Left ventricle myocardium superior (tissue), 1 donor: ENCODE measurements at regions not wholly inside any gene's neighbourhood (a gene's known extent, or its start where the extent isn't known, plus 50 kb on each side); places are given as distances from the start of the nearest gene placed in this dataset.
"Not testable (repeated sequence)": the region's sequence is repeated elsewhere in the genome, so short reads cannot be mapped to it uniquely, and the experiment has no call there.

Experiments
- ATAC-seq: fragments of 200-7000 bp; cut with Tn5 transposase; one replicate; pipeline ENCODE4 v1.9.1; 2020; ENCODE audit warnings: mild to moderate bottlenecking, moderate library complexity
- DNase-seq: peaks from one replicate; pipeline ENCODE4 v3.0.0-alpha.2; 2020
- intact Hi-C: fragments of 100-400 bp; cut with micrococcal nuclease; formaldehyde crosslinking; loops from one replicate; pipeline ENCODE4 v1.11.0; 2022
- donor health status: DM: no; HTN: yes; CAD: no; lungs with severe emphysema.

DNA sequence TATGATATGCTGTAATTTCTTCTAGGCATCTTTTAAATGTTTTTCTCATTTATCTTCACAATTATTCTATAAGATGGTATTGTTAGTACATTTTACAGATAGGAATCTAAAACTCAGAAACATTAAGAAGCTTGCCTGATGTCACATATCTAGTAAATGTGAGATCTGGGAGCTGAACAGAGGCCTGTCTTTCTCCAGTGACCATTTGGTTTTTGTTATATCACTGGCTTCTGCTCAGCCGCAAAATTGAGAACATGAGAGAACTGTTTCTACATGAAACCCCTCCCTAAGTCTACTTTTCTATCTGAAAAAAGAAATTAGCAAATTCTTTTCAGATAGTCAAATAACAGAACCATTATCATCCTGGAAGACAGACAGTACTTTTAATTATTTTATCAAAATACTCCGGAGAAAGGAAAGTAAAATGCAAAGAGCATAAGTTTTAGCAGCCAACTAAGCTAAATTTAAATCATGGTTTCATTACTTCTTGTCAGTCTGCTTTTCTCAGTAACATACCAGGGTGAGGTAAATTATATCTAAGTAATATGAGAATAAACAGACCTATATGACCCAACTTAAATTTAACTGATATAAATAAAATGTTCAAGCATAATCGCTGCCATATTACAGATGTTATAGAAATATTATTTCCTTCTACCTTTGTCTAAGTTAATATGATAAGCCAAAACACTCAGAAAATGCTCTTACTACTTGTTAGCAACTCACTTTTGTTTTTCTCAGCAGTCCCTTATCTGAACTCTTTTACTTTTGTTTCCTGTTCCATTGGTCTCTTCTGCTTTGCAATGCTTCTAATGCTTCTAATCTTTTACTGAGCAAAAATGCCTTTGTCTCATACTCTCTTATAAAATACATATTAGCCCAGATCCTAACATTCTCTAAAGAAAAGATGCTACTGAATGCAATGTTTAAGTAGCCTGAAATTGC lies 68.0 kb upstream of the MBNL1 start:
- intact Hi-C loops: no loop called here
- DNase-seq (no peak), ATAC-seq (peak; percentile 56)

DNA sequence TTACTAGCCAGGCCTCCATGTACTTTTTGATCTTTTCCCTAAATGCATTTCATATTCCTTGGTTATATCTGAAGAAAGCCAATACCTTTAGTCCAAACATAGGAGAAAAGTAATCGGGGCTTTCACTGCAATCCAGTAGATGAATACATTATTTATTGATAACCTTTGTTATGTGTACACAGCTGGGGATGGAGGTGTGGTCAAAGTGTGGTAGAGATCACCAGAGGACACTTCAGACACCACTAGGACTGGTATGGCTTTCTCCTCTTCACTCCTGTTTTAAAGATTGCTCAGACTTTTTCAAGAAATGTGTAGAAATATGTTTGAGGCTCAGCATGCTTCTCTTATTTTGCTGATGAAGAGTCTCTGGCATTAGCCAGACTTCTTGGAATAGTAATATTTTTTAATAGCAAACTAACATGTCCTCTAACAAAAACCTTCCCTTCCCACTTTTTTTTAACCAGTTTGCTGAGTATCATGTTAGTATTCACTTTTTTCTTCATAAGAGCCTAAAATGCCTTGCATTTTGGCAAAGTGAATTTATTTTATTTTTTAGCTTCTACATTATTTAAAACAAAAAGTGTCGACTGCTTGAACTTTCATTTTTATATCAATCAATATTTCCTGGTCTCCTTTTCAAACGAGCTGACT lies 65.6 kb upstream of the MBNL1 start:
- peak; percentile 31 for ATAC-seq

DNA sequence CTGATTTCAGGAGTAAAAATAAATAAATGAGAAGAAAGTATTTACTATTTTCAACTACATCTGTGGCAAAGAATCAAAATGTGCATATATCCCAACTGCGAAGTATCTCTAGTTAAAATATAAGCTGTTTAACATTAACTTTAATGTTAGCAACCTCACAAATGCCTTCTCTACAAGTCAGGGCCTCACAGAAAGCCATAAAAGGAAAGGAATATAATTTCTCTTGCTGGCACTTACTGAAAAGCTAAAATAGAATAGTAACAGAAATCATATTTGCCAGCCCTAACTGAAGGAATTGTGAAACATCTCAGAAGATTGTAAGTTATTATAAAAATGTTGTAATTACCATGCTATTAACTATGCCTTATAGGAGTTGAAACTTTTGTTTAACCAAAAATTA lies 65.1 kb upstream of the MBNL1 start:
- ATAC-seq: no peak
- no peak for DNase-seq
- intact Hi-C loops: no loop called here

More for the DNA sequence above, 65.6 kb upstream of the MBNL1 start:
- no peak for DNase-seq
- intact Hi-C loops: no loop called here

DNA sequence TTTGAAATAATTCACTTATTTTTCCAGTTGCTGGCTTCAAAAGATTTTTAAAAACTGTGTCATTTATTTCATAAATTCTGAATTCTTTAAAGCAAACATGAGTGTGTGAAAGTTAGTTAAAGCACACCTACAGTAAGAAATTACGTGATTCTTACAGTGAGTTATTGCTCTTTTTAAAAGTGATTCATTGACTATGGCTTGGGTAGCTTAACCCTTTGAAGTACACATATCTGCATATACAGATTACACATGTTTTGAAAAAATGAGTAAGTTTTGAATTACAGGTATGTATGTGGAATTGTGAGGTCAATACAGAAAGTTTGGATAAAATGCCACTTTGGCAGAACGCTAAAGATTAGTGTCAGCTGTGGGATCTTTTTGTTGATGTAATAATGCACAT lies 64.5 kb upstream of the MBNL1 start:
- DNase-seq (no peak), ATAC-seq (no peak)
- intact Hi-C loops: no loop called here

DNA sequence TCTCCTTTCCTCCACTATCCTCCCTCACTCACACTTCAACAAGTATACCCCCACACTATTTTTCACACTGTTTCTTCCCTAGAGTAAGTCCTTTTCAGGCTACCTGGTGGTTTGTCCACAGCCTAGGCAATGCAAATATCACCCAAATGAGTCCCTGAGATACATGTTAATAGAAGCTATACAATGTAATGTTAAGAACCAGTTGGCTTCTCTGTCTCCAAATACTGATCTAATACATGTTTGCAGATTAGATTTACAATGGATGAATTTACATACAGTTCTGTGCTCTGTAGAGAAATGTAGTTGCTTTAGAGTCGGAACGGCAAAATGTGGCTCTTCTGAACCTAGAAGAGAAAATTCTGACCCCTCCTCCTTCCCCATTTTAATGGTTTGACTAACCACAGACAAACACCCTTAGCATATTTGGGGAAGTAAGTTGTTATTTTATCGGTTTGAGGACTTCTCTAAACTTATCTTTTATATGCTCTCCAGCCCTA lies 63.6 kb upstream of the MBNL1 start:
- DNase-seq (no peak), ATAC-seq (peak; percentile 38)
- intact Hi-C loops: no loop called here

DNA sequence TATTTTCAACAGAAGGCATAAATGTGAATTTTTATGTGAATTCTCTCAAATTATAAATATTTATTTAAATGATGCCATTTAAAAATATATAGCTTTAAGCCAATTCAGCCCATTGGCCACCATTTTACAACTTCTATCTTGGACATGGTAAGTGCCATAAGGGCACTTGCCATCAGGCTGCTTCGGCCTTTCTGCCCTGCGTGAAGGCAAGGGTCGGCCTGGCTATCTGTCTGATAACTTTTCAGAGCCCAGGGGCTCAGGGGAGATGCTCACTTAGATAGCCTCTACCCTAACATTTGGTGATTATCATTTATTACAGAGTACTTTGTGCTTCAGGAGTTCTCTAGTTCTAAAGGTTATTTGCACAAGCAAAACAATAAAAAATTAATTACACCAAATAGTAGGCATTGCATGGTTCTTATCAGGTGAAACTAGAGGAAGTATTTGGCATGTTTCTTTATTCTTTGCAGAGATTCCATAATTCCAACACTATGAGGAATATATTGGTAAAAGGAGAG lies 62.4 kb upstream of the MBNL1 start:
- intact Hi-C loops: no loop called here
- no peak for DNase-seq
- ATAC-seq: no peak

DNA sequence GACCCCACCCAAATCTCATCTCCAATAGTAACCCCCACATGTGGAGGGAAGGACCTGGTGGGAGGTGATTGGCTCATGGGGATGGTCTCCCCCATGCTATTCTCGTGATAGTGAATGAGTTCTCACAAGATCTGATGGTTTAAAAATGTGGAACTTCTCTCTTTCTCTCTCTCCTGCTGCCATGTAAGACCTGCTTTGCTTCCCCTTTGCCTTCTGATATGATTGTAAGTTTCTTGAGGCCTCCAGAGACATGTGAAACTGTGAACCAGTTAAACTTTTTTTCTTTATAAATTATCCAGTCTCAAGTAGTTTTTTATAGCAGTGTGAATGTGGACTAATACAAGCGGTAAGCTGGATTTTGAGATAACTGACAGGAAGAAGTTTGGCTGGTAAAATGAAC lies 60.3 kb upstream of the MBNL1 start:
- ATAC-seq (no peak), DNase-seq (no peak)
- intact Hi-C loops: no loop called here

DNA sequence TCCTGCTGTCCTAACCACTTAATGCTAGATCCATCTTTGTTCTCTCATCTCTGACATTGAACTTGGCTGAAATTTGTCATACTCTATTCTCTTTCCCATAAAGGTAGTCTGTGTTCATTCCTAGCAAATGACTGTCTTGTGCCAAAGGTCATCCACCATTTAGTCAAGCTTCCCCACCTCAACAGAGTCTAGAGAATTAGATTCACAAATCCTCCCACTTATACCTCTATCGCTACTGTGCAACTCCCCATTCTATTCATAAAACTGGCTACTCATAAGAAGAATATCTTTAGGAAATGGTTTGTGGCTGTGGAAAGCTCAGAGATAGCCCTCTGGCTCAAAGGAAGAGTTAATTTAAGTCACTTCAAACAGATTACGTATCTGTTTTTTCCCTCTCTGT lies 59.7 kb upstream of the MBNL1 start:
- ATAC-seq: no peak
- no peak for DNase-seq
- intact Hi-C loops: no loop called here

DNA sequence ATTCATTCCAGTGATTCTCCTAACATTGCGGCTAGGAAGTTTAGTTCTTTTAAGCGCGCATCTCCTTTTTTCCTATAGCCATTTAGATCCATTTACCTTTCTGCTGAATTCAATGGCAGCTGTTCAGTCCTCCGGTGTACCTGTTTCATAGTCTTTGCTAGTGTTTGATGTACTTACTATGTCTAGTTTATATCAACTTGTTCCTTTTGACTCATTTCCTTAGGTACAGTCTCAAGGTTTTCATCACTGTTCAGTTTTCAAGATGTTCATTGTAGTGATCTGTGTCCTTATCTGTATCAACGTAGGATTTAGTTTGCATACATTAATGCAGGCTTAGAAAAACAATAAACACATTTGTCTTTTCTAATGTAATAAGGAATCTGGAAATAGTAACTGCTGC lies 59.0 kb upstream of the MBNL1 start:
- intact Hi-C loops: no loop called here
- DNase-seq (no peak), ATAC-seq (no peak)

DNA sequence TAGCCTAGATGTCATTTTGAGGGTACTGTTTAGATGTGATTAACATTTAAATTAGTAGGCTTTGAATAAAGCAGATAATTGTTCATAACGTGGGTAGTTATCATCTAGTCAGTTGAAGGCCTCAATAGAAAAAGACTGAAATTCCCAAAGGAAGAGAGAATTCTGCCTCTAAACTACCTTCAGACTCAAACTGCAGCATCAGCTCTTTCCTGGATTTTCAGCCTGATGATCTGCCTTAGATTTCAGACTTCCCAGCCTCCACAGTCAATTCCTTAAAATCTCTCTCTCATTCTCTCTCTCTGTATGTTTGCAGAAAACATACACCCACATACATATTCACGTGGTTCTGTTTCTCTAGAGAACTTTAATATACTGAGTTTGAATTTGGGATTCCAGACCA lies 58.0 kb upstream of the MBNL1 start:
- ATAC-seq (no peak), DNase-seq (no peak)
- intact Hi-C loops: no loop called here

DNA sequence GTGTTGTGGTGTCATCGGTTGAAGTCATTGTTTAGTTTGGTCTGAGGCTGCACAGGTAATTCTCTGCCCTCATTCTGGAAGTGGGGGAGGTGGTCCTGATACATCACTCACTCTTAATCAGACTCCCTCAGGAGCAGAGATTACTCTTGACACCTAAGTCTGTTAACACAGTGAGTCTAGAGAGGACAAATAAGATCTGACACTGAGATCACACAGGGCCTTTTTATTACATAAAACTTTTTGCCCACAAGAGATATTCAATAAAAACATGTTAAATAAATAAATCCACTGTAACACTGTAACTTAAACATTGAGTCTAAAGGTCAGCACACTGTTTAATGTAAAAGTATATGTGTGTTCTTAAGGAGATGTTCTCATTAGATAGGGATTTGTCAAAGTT lies 57.1 kb upstream of the MBNL1 start:
- no peak for ATAC-seq
- intact Hi-C loops: no loop called here
- DNase-seq: no peak

DNA sequence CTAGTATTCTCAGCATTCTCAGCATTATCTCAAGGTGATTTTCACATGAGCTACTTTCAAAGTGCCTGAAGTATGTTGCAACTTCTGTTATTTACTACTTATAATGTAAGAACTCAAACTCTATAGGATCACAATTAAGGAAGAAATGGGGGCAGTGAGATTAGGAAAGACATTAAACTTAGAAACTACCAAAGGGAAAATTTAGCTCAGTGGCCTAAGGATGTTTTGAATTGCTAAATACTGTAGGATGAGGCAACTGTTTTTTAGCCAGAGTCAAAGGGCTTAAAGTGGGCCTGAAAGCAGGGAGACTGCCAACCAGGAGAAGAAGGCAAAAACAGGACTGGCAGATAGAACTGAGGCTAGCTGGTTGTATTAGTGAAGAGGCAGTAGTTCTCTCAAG lies 55.5 kb upstream of the MBNL1 start:
- DNase-seq (no peak), ATAC-seq (no peak)
- intact Hi-C loops: no loop called here

DNA sequence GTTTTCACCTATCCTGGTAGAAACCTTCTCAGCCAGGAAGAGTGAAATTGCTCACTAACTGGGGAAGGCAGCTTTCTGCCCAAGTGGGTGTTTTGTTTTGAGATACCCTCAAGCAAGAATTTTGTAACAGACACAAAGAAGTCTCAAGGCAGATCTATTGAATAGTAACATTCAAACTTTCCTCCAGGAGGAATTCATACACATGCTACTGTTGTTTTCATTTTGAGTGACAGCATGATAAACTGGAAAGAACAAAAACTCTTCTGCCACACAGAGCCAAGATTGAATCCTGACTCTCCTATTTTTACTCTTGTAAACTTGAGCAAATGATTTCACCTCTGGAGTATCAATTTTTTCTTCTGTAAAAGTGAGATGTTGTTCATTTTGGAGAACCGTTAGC lies 54.8 kb upstream of the MBNL1 start:
- intact Hi-C loops: no loop called here
- no peak for DNase-seq
- ATAC-seq: no peak

DNA sequence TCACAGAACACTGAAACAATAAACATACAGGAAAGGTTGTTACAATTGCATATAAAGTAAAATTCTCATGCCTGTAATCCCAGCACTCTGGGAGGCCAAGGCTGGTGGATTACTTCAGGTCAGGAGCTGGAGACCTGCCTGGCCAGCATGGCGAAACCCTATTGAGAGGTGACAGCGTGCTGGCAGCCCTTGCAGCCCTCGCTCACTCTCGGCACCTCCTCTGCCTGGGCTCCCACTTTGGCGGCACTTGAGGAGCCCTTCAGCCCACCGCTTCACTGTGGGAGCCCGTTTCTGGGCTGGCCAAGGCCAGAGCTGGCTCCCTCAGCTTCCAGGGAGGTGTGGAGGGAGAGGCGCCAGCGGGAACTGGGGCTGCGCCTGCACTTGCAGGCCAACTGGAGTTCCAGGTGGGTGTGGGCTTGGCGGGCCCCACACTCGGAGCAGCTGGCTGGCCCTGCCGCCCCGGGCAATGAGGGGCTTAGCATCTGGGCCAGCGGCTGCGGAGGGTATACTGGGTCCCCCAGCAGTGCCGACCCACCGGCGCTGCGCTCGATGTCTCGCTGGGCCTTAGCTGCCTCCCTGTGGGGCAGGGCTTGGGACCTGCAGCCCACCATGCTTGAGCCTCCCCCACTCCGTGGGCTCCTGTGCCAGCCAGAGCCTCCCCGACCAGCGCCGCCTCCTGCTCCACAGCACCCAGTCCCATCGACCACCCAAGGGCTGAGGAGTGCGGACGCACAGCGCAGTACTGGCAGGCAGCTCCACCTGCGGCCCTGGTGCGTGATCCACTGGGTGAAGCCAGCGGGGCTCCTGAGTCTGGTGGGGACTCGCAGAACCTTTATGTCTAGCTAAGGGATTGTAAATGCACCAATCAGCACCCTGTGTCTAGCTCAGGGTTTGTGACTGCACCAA lies 51.5 kb upstream of the MBNL1 start:
- intact Hi-C loops, ATAC-seq: not testable (repeated sequence)
- peak; percentile 27 for DNase-seq

DNA sequence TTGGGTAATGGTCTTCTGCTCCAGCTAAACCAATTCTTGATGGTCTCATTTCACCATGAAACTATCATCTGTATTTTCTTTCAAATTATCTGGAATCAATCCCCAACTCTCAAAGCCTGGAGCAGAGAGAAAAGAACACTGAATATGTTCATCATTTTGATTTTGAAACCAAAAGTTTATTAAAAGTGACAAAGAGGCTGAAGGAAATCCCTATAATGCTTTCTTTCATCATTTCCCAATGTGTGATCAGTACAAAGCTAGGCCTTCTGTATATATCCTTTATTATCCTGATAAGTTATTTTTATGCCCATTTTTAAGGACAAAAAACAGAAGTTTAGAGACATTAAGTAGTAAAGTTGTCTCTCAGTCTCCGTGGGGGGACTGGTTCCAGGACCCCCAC lies 50.1 kb upstream of the MBNL1 start:
- no peak for DNase-seq
- intact Hi-C loops: no loop called here
- ATAC-seq: no peak
